NCI-H524 treated with DMSO at 0.1 percent for 48 hours (cell line): ENCODE measurements at regions not wholly inside any gene's neighbourhood (a gene's known extent, or its start where the extent isn't known, plus 50 kb on each side); places are given as distances from the start of the nearest gene placed in this dataset.

Source experiments
- DNase-seq: peaks from one replicate; lab custom pipeline; 2025; lab: John Stamatoyannopoulos, UW

GRCh38 chr15:70279096-70279495, 181.4 kb upstream of the TLE3 start:
- DNase-seq: no peak

DNA sequence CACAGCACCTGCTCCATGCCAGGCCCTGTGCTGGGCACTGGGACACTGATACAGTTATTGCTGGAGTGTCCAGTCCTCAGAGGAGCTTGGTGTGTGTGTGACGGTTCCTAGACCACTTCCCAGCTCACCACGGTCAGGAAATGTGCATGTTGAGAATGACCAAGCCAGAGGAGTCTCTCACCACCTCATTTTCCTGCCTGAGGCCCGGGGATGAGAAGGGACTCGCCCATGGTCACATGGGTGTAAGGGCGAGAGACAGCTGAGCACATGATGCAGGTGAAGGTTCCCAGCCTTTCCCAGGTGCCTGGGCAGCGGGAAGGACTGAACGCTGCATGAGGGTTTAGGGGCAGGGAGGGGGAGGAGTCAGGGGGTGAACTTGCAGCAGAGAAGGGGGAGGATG, 180.9 kb upstream of the TLE3 start:
- DNase-seq: no peak

- DNase-seq: no peak
Measured at GRCh38 chr15:70277556-70277955, 179.8 kb upstream of the TLE3 start.

GRCh38 chr15:70276401-70276800, 178.7 kb upstream of the TLE3 start:
- DNase-seq: no peak

- no peak for DNase-seq
Measured at GRCh38 chr15:70275461-70276138, 177.9 kb upstream of the TLE3 start.

- DNase-seq: no peak
Measured at GRCh38 chr15:70274908-70275307, 177.2 kb upstream of the TLE3 start.

DNA sequence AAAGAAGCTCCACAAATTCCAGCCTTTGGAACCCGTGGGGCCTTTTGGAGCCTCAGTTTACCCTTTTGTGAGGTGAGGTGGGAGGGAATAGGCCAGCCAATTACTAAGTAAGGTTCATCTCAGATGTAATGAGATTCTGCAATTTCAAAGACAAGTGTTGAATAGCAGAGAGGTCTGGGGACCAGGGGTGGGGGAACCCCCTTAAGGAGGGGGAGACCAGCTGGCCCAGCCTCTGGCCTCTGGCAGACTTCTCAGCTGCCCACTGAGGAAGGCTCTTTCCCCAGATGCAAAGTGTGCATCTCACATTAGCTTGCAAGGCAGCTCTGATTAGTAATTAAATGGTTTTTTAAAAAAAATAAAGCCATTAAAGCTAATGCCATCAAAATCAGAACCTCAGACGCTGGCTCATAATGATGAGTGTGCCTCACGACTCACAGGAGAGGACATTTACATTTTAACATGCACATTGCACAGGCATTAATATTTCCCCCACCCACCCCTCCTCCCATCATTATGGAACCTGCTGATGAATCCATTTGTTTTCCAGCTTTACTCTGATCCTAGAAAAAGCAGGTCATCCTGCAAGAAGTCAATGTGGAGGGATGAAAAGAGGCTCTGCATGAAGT, 176.7 kb upstream of the TLE3 start:
- no peak for DNase-seq

GRCh38 chr15:70273808-70274207, 176.1 kb upstream of the TLE3 start:
- no peak for DNase-seq

- no peak for DNase-seq
Measured at GRCh38 chr15:70272565-70273355, 175.0 kb upstream of the TLE3 start.

GRCh38 chr15:70271422-70272088, 173.8 kb upstream of the TLE3 start:
- DNase-seq: no peak

GRCh38 chr15:70270752-70271111, 173.0 kb upstream of the TLE3 start:
- DNase-seq: no peak

GRCh38 chr15:70269991-70270751, 172.5 kb upstream of the TLE3 start:
- DNase-seq: no peak

DNA sequence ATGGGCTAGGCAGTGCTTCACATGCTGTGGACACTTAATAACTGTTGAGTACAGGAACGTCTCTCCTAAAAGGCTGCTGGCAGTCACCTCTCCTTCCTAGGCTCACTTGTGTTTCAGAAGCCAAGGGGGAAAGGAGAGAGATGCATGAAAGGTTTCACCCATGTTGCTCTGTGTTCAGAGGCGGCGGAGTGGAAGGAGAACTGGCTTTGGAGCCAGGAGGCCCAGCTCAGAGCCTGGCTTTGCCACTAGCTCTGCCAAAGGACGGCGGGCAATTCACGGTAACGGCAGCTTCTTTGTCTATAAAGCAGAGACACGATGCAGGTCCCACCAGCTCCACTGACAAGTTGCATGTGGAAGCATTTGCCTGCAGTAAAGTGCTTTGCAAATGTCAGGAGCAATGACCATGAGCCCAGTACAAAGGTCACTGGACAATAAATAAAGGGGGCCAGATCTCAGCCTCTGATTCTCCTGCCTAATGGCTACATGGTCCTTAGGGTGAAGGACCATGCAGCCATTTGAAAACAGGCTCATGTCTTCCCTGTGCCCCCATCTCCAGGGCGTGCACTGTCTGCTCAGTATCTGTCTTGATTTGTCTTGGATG, 171.7 kb upstream of the TLE3 start:
- DNase-seq: no peak

DNA sequence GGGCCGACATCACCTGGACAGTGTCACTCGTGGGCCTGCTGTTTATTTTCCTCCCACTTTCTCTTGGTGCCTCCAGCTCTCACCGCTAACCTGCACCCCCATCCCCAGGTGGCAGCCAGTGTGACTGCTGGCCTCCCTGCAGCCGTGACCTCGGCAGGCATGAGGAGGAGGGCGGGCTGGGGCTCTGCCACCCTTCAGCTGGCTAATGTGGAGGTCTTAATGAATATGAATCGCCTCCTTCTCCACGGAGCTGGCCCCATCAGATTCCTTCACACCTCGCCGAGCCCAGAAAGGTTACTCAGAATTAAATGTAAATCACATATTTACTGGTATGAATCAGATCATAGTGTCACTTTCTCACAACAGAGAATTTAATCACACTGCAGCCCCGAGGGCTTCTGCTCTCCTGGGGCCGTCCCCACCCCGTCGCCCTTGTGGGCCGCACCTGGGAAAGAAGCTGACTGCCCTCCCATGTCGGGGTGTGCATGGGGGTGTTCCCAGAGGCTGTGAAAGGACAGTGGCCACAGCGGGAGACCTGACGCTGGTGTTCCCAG, 171.1 kb upstream of the TLE3 start:
- no peak for DNase-seq

GRCh38 chr15:70267879-70268278, 170.2 kb upstream of the TLE3 start:
- DNase-seq: no peak

GRCh38 chr15:70267306-70267705, 169.6 kb upstream of the TLE3 start:
- no peak for DNase-seq

- no peak for DNase-seq
Measured at GRCh38 chr15:70266412-70267121, 168.8 kb upstream of the TLE3 start.

DNA sequence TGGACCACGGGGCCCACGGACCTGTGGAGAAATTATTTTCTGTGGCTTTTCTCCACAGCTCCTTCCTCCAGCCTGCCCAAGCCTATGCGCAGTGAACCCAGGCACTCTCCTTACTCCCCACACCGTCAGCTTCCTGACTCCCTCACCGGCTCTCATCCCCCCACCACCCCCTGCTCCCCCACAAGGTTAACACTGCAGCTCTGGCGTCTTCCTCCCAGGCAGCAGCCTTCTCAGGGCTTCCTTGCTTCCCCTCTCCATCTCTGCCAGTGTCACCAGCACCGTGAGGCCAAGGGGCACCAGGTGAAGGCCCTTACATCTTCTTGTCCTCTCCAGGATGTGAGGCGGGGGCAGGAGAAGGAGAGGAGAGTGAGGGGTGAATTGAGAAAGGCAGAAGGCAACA, 168.3 kb upstream of the TLE3 start:
- DNase-seq: no peak

GRCh38 chr15:70265466-70265978, 167.8 kb upstream of the TLE3 start:
- peak; percentile 71 for DNase-seq

GRCh38 chr15:70264738-70265465, 167.2 kb upstream of the TLE3 start:
- DNase-seq: no peak
